Panc1 (cell line): ENCODE measurements at regions not wholly inside any gene's neighbourhood (a gene's known extent, or its start where the extent isn't known, plus 50 kb on each side); places are given as distances from the start of the nearest gene placed in this dataset.

Experiments
- ATAC-seq: fragments of 200-7000 bp; cut with Tn5 transposase; 2 replicates; pipeline ENCODE4 v1.9.1; 2020; ENCODE audit warnings: mild to moderate bottlenecking, moderate library complexity
- BruUV-seq: library from RNA; stranded (reverse); fragments of 400-500 nt; replicated peaks from 2 replicates; lab custom pipeline; 2021; lab: Mats Ljungman, UMichigan
- CTCF ChIA-PET: fragments of 300-600 bp; sonication (Branson Sonifier 250); formaldehyde crosslinking; loops from one replicate; lab custom pipeline; 2022; ENCODE audit warnings: antibody characterized with exemption; lab: Charles Lee
- POLR2A ChIA-PET: fragments of 300-600 bp; sonication (Branson Sonifier 250); formaldehyde crosslinking; loops from one replicate; lab custom pipeline; 2022; ENCODE audit warnings: antibody characterized with exemption; lab: Charles Lee
- DNase-seq: peaks from one replicate; pipeline ENCODE4 v3.0.0-alpha.2; 2010; ENCODE audit warnings: low read depth, low spot score
- H3K27ac ChIP-seq: 2 replicates; pipeline ENCODE4 v1.5.1; 2011; ENCODE audit warnings: mild to moderate bottlenecking, low read length, inconsistent platforms
- H3K27me3 ChIP-seq: fragments of 200-500 bp; sonication (Bioruptor generic); 2 replicates; pipeline ENCODE4 v1.6.0; 2014; ENCODE audit warnings: low read length, inconsistent platforms; ENCODE audit not compliant: control insufficient read depth, insufficient read depth
- H3K36me3 ChIP-seq: fragments of 200-500 bp; sonication (Bioruptor generic); 2 replicates; pipeline ENCODE4 v1.5.1; 2014; ENCODE audit warnings: inconsistent platforms, mild to moderate bottlenecking, low read length, moderate library complexity; ENCODE audit not compliant: control insufficient read depth, insufficient read depth
- H3K4me1 ChIP-seq: 2 replicates; pipeline ENCODE4 v1.5.1; 2011; ENCODE audit warnings: inconsistent platforms, mild to moderate bottlenecking, low read length, moderate library complexity; ENCODE audit not compliant: control insufficient read depth, insufficient read depth
- H3K4me3 ChIP-seq, 2 experiments: 2 replicates each; pipeline ENCODE4 v1.5.1; 2011 to 2012; ENCODE audit warnings: low read depth in 2 of 2, low read length in 2 of 2, mild to moderate bottlenecking in 2 of 2, inconsistent platforms in 1 of 2, moderate library complexity in 1 of 2
- H3K9me3 ChIP-seq: fragments of 200-500 bp; sonication (Bioruptor generic); 2 replicates; pipeline ENCODE4 v1.5.1; 2014; ENCODE audit warnings: low read depth, mild to moderate bottlenecking, inconsistent platforms, low read length, moderate library complexity; ENCODE audit not compliant: control insufficient read depth, insufficient read depth
- CTCF ChIP-seq: fragments of 450-650 bp; IDR thresholded peaks from 2 replicates; pipeline ENCODE4 v1.5.1; 2017; ENCODE audit warnings: mild to moderate bottlenecking
- POLR2AphosphoS5 ChIP-seq: IDR thresholded peaks from 2 replicates; pipeline ENCODE4 v1.6.1; 2012; ENCODE audit warnings: mild to moderate bottlenecking, low read depth, low read length, moderate library complexity
- REST ChIP-seq, 2 experiments: IDR thresholded peaks; 2 replicates each; pipeline ENCODE4 v1.6.1; 2011 to 2012; ENCODE audit warnings: low read depth in 2 of 2, control low read depth in 1 of 2, low read length in 1 of 2, mild to moderate bottlenecking in 1 of 2, moderate library complexity in 1 of 2; ENCODE audit not compliant: insufficient read depth in 1 of 2
- SIN3A ChIP-seq: IDR thresholded peaks from 2 replicates; pipeline ENCODE4 v1.6.1; 2012; ENCODE audit warnings: low read depth, mild to moderate bottlenecking, low read length, moderate library complexity, borderline replicate concordance; ENCODE audit not compliant: insufficient read depth
- TCF7L2 ChIP-seq: IDR thresholded peaks from 2 replicates; pipeline ENCODE4 v1.6.1; 2011; ENCODE audit warnings: mild to moderate bottlenecking, low read depth, low read length, inconsistent platforms
- in situ Hi-C: cut with HindIII; loops from 2 replicates; pipeline ENCODE4 v1.10.0; 2016; ENCODE audit warnings: low sequenced_read_pairs, low pct_unique_long_range_greater_than_20kb
- intact Hi-C: fragments of 100-400 bp; cut with micrococcal nuclease; formaldehyde crosslinking; loops from one replicate; pipeline ENCODE4 v1.10.0; 2022; ENCODE audit not compliant: unreplicated experiment

GRCh38 chr9:708182-708550 lies 133.3 kb upstream of the DMRT1 start:
- Histone ChIP-seq H3K36me3 (no peaks in the 10 kb centered on the region), H3K9me3 (no peaks in the 10 kb centered on the region), H3K27ac (no peak overlapping the region), H3K4me1 (no peaks in the 10 kb centered on the region), H3K4me3 (no peak overlapping the region), H3K27me3 (no peaks in the 10 kb centered on the region)
- no TSS peak for BruUV-seq
- ChIA-PET POLR2A (no interaction called here), CTCF (no interaction called here)
- DNase-seq (no peak), ATAC-seq (no peak)
- TF ChIP-seq REST (IDR thresholded peaks at IDR 0.05; ENCODE audit: insufficient read depth in 1 of 2, low read depth in 2 of 2, low read length in 1 of 2) (no peak), TCF7L2 (no peak), POLR2AphosphoS5 (no peak), CTCF (no peak), SIN3A (no peak)
- intact Hi-C loops (no loop called here), in situ Hi-C loops (no loop called here)

DNA sequence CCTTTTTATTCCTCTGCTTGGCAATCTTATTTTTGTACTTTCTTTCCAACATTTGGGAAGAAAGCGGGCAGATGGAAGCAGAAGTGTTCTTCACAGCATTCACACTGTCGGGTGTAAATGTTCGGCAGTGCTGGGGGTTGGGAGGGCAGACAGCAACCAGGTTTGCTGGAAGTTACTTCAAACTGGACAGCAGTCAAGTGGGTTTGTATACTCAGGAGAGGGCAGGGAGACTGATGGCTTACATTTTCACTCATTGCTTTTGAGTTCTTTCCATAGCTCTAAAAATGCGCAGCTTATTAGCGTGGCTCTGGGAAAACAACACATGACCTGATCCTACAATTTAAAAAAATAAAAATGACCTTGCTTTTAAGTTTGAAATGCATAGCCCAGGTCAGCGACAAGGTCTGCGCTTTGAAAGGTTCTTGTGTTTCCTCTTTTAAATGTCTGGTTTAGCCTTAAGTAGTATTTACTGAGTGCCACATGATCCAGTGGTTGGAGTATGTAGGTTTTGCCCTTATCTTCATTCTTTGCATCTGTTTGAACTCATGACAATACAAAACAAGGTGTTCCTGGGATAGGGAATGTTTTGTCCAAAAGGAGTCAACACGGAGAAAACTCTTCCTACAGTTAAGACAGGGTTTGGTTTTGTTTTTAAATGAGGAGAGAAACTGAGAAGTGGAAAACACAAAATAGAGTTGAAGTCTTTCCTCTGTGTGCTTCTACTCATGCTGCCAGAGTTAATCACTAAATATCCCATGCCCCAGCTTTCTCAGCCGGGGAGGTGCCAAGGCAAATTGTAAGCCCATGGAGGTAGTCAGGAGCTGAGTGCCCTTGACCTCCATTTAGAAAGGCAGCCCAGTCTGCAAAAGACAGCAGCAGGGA lies 132.7 kb upstream of the DMRT1 start:
- Histone ChIP-seq H3K4me1 (no peaks in the 10 kb centered on the region), H3K27me3 (no peaks in the 10 kb centered on the region), H3K27ac (no peak overlapping the region), H3K9me3 (no peaks in the 10 kb centered on the region), H3K36me3 (no peaks in the 10 kb centered on the region), H3K4me3 (no peak overlapping the region)
- POLR2A ChIA-PET, result no interaction called here
- ATAC-seq (no peak), DNase-seq (no peak)
- BruUV-seq, result no TSS peak
- TF ChIP-seq SIN3A (no peak), CTCF (no peak), POLR2AphosphoS5 (no peak), REST (IDR thresholded peaks at IDR 0.05; ENCODE audit: insufficient read depth in 1 of 2, low read depth in 2 of 2, low read length in 1 of 2) (no peak), TCF7L2 (no peak)
- CTCF ChIA-PET, result no interaction called here
- in situ Hi-C loops, result no loop called here
- intact Hi-C loops, result no loop called here
